ENCODE measurements at regions not wholly inside any gene's neighbourhood (a gene's known extent, or its start where the extent isn't known, plus 50 kb on each side); places are given as distances from the start of the nearest gene placed in this dataset.

GRCh38 chr3:40821315-40821714 is 296.6 kb downstream of the ZNF621 start:
- TF ChIP-seq CTCF (IDR thresholded peaks at IDR 0.05; ENCODE audit: extremely low read depth, missing control alignments) = no peak
- DNase-seq (ENCODE audit: low spot score) = no peak

GRCh38 chr3:40827226-40827625 is 302.5 kb downstream of the ZNF621 start:
- no peak for TF ChIP-seq CTCF (IDR thresholded peaks at IDR 0.05; ENCODE audit: extremely low read depth, missing control alignments)
- no peak for DNase-seq (ENCODE audit: low spot score)

DNA sequence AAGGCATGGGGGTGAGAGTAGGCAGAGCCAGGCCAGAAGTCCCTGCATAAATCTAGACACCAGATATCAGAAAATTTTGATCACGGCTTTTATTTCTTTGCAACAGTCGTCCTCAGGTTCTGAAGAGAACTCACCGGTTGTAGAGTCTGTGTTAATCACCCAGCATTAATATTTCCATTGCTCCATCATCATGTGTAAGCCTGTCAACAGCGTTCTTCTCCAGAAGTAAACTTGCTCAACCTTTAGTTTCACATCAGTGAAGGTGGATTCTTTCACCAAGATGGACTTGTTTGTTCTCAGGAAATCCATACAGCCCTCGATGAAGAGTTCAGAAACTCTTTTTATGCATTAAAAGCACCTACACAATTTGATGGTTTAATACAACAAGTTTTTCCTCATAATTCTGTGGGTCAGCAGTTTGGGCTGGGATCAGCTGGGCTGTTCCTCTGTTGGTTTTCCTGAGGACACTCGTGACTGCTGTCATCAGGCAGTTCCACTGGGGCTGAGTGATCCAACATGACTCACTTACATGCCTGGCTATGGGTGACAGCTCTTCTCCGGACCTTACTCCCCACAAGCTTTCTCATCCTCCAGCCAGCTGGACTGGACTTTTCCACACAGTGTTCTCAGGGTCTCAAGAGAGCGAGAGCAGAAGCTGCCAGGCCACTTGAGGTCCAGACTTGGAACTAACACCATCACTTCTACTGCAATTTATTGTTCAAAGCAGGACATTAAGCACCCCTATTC is 303.4 kb downstream of the ZNF621 start:
- TF ChIP-seq CTCF (IDR thresholded peaks at IDR 0.05; ENCODE audit: extremely low read depth, missing control alignments) = no peak
- DNase-seq (ENCODE audit: low spot score) = no peak

DNA sequence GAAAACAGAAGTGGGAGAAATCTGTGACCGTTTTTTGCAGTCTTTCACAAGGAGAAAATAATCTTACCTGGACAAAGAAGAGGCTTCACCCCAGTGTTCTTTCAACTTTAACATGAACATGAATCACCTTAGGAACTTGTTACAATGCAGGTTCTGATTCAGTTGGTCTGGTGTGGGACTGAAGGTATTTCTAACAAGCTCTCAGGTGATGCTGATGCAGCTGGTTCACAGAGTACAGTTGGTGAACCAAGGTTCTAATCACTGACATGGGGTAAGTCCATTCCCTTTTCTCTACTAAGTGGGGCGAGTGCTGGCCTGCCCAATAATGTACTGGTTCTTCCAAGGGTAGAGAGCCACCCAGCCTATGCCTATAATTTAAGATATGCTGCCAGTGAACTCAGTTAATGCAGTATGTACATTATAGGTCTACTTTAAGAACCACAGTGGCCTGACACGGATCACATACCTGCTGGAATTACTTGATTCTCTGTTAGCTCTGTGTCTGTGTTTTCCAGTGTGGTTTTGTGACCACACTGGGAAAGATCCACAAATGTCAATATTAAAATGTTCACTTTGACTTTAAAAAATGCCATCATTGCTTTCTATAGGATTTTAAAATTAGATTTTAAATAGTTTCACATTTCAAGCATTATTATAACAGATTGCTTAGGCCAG is 304.1 kb downstream of the ZNF621 start:
- TF ChIP-seq CTCF (IDR thresholded peaks at IDR 0.05; ENCODE audit: extremely low read depth, missing control alignments) = no peak
- no peak for DNase-seq (ENCODE audit: low spot score)

DNA sequence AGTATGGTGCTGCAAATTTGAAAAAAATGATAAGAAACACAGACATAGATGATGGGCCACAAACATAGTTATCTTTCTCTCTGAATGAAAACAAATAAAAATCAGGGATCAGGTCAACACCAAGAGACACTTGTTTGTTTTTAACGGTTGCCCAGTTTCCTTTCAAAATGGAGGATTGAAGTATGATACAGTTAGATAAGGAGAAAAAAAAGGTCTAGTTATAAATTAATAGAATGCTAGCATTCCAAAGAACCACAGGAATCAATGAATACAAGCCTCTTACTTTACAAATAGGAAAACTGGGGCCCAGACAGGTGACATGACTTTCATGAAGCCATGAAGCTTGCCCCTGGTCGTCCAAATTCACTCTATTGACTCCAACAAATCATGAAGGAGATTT is 305.1 kb downstream of the ZNF621 start:
- DNase-seq (ENCODE audit: low spot score) = no peak

GRCh38 chr3:40837300-40837699 is 312.5 kb downstream of the ZNF621 start:
- no peak for DNase-seq (ENCODE audit: low spot score)
- TF ChIP-seq CTCF (IDR thresholded peaks at IDR 0.05; ENCODE audit: extremely low read depth, missing control alignments) = no peak

More for the DNA sequence above, 305.1 kb downstream of the ZNF621 start:
- TF ChIP-seq CTCF (IDR thresholded peaks at IDR 0.05; ENCODE audit: extremely low read depth, missing control alignments) = no peak

- DNase-seq (ENCODE audit: low spot score) = no peak
- TF ChIP-seq CTCF (IDR thresholded peaks at IDR 0.05; ENCODE audit: extremely low read depth, missing control alignments) = no peak
Observed at GRCh38 chr3:40841131-40841530, 316.4 kb downstream of the ZNF621 start.
